Activated CD8-positive, alpha-beta T cell treated with anti-CD3 and anti-CD28 coated beads for 36 hours (primary cell): ENCODE measurements at regions not wholly inside any gene's neighbourhood (a gene's known extent, or its start where the extent isn't known, plus 50 kb on each side); places are given as distances from the start of the nearest gene placed in this dataset.

Experiments
- ATAC-seq: fragments of 200-7000 bp; cut with Tn5 transposase; one replicate; pipeline ENCODE4 v1.10.0; 2021; ENCODE audit warnings: mild to moderate bottlenecking, moderate library complexity
- CTCF ChIA-PET: fragments of 350-600 bp; sonication (Branson Sonifier 250); formaldehyde crosslinking; loops from one replicate; lab custom pipeline; 2021; ENCODE audit warnings: antibody characterized with exemption; lab: Charles Lee
- POLR2A ChIA-PET: fragments of 350-600 bp; sonication (Branson Sonifier 250); formaldehyde crosslinking; loops from one replicate; lab custom pipeline; 2021; ENCODE audit warnings: antibody characterized with exemption; lab: Charles Lee
- DNase-seq: peaks from one replicate; pipeline ENCODE4 v3.0.0-alpha.2; 2020
- H3K27ac Mint-ChIP-seq: one replicate; pipeline ENCODE4 v1.8.0; 2021; ENCODE audit warnings: mild to moderate bottlenecking, mixed read lengths
- H3K27me3 Mint-ChIP-seq: one replicate; pipeline ENCODE4 v1.8.0; 2021; ENCODE audit warnings: mixed read lengths
- H3K36me3 Mint-ChIP-seq: one replicate; pipeline ENCODE4 v1.8.0; 2021; ENCODE audit warnings: low read depth, mixed read lengths
- H3K4me1 Mint-ChIP-seq: one replicate; pipeline ENCODE4 v1.8.0; 2021; ENCODE audit warnings: low read depth, mixed read lengths
- H3K4me3 Mint-ChIP-seq: one replicate; pipeline ENCODE4 v1.8.0; 2021; ENCODE audit warnings: mild to moderate bottlenecking, moderate library complexity, mixed read lengths
- H3K9me3 Mint-ChIP-seq: one replicate; pipeline ENCODE4 v1.8.0; 2021; ENCODE audit warnings: mixed read lengths
- CTCF ChIP-seq: fragments of 200-600 bp; IDR thresholded peaks from one replicate; pipeline ENCODE4 v1.8.0; 2022; ENCODE audit warnings: antibody characterized with exemption, mild to moderate bottlenecking
- intact Hi-C: fragments of 100-400 bp; cut with micrococcal nuclease; formaldehyde crosslinking; loops from one replicate; pipeline ENCODE4 v1.10.0; 2022

GRCh38 chr6:139583420-139583819 is 209.0 kb upstream of the CITED2 start:
- intact Hi-C loops: no loop called here
- POLR2A ChIA-PET: no interaction called here
- peaks cover 14% of the 10 kb centered on the region for H3K27me3 Mint-ChIP-seq

DNA sequence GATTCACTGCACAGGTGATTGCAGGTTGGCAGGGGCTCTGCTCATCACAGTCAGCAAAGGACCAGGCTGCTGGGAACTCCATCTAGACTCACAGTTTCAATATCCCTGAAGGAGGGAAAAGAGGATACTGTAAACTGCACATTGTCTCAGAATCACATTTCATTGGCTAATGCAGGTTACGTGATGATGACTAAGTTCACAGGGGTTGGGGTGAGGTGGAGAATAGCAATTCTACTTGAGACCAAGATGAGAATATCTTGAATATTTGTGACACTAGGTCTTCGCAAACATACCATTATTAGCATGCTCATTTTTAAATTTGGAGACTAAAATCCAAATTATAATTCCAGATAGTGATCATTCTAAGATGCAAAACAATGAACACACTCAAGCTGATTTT is 208.5 kb upstream of the CITED2 start:
- no peak overlapping the region for H3K4me3 Mint-ChIP-seq
- H3K27me3 Mint-ChIP-seq: peaks cover 13% of the 10 kb centered on the region
- H3K36me3 Mint-ChIP-seq: no peaks in the 10 kb centered on the region
- no peak for TF ChIP-seq CTCF
- DNase-seq: no peak
- ATAC-seq: no peak
- no peaks in the 10 kb centered on the region for H3K9me3 Mint-ChIP-seq
- peaks cover 18% of the 10 kb centered on the region for H3K4me1 Mint-ChIP-seq
- intact Hi-C loops: no loop called here
- ChIA-PET CTCF (no interaction called here), POLR2A (no interaction called here)
- no peak overlapping the region for H3K27ac Mint-ChIP-seq

More at GRCh38 chr6:139583420-139583819, 209.0 kb upstream of the CITED2 start:
- peaks cover 18% of the 10 kb centered on the region for H3K4me1 Mint-ChIP-seq
- TF ChIP-seq CTCF: no peak
- no peak overlapping the region for H3K27ac Mint-ChIP-seq
- no peaks in the 10 kb centered on the region for H3K36me3 Mint-ChIP-seq
- DNase-seq (no peak), ATAC-seq (no peak)
- no peaks in the 10 kb centered on the region for H3K9me3 Mint-ChIP-seq
- no peak overlapping the region for H3K4me3 Mint-ChIP-seq
- CTCF ChIA-PET: no interaction called here

- no peaks in the 10 kb centered on the region for H3K36me3 Mint-ChIP-seq
- H3K27ac Mint-ChIP-seq: no peak overlapping the region
- CTCF ChIA-PET: no interaction called here
- H3K4me3 Mint-ChIP-seq: no peak overlapping the region
- H3K27me3 Mint-ChIP-seq: peaks cover 17% of the 10 kb centered on the region
- H3K9me3 Mint-ChIP-seq: no peaks in the 10 kb centered on the region
- H3K4me1 Mint-ChIP-seq: peaks cover 18% of the 10 kb centered on the region
- DNase-seq (no peak), ATAC-seq (no peak)
- intact Hi-C loops: no loop called here
- POLR2A ChIA-PET: no interaction called here
- TF ChIP-seq CTCF: no peak
These were observed 207.0 kb upstream of the CITED2 start for GRCh38 chr6:139581485-139581865.

- ATAC-seq (peak; percentile 90), DNase-seq (no peak)
- Mint-ChIP-seq H3K4me1 (peaks cover 18% of the 10 kb centered on the region), H3K9me3 (no peaks in the 10 kb centered on the region), H3K4me3 (no peak overlapping the region), H3K27ac (no peak overlapping the region), H3K36me3 (no peaks in the 10 kb centered on the region), H3K27me3 (peaks cover 17% of the 10 kb centered on the region)
- CTCF ChIA-PET: no interaction called here
- intact Hi-C loops: no loop called here
- POLR2A ChIA-PET: interaction anchor here (0.6 to 0.7 kb wide), 2 partner anchors 207 to 364 kb away, joined by 3 read pairs; partner anchors contain the start of gene CITED2
- TF ChIP-seq CTCF: no peak
These were observed 206.4 kb upstream of the CITED2 start for GRCh38 chr6:139580592-139581484.
